HG03097 (cell line): ENCODE measurements at regions not wholly inside any gene's neighbourhood (a gene's known extent, or its start where the extent isn't known, plus 50 kb on each side); places are given as distances from the start of the nearest gene placed in this dataset.

Experiments used
- ATAC-seq: cut with Tn5 transposase; IDR thresholded peaks from one replicate; pipeline ENCODE4 v1.9.1; 2021; ENCODE audit not compliant: unreplicated experiment, low FRiP score

GRCh38 chr10:8511026-8511425, 456.5 kb downstream of the GATA3 start:
- ATAC-seq: no peak

GRCh38 chr10:8513155-8514147, 459.0 kb downstream of the GATA3 start:
- no peak for ATAC-seq

GRCh38 chr10:8520382-8520781, 465.9 kb downstream of the GATA3 start:
- ATAC-seq: no peak

GRCh38 chr10:8527773-8528172, 473.3 kb downstream of the GATA3 start:
- no peak for ATAC-seq

- ATAC-seq: no peak
These were observed 476.6 kb downstream of the GATA3 start for GRCh38 chr10:8531116-8531515.

GRCh38 chr10:8532647-8533046, 478.2 kb downstream of the GATA3 start:
- no peak for ATAC-seq

GRCh38 chr10:8533462-8533861, 479.0 kb downstream of the GATA3 start:
- ATAC-seq: no peak

GRCh38 chr10:8534096-8534495, 479.6 kb downstream of the GATA3 start:
- no peak for ATAC-seq

GRCh38 chr10:8534891-8535290, 480.4 kb downstream of the GATA3 start:
- no peak for ATAC-seq

- no peak for ATAC-seq
These were observed 484.6 kb downstream of the GATA3 start for GRCh38 chr10:8539056-8539455.

- ATAC-seq: no peak
These were observed 489.0 kb downstream of the GATA3 start for GRCh38 chr10:8543361-8544056.

- no peak for ATAC-seq
These were observed 489.5 kb downstream of the GATA3 start for GRCh38 chr10:8544057-8544380.

- ATAC-seq: no peak
These were observed 490.0 kb downstream of the GATA3 start for GRCh38 chr10:8544500-8544899.

GRCh38 chr10:8554574-8554973, 500.1 kb downstream of the GATA3 start:
- ATAC-seq: no peak

- ATAC-seq: no peak
These were observed 501.8 kb downstream of the GATA3 start for GRCh38 chr10:8556321-8556720.

GRCh38 chr10:8563478-8563877, 509.0 kb downstream of the GATA3 start:
- no peak for ATAC-seq

- no peak for ATAC-seq
These were observed 512.2 kb downstream of the GATA3 start for GRCh38 chr10:8566737-8567136.

GRCh38 chr10:8568401-8568800, 513.9 kb downstream of the GATA3 start:
- no peak for ATAC-seq

GRCh38 chr10:8575620-8576019, 521.1 kb downstream of the GATA3 start:
- no peak for ATAC-seq

GRCh38 chr10:8576281-8576680, 521.8 kb downstream of the GATA3 start:
- ATAC-seq: no peak

- no peak for ATAC-seq
These were observed 522.4 kb downstream of the GATA3 start for GRCh38 chr10:8576911-8577310.

- ATAC-seq: no peak
These were observed 523.2 kb downstream of the GATA3 start for GRCh38 chr10:8577686-8578085.
